ENCODE measurements at regions not wholly inside any gene's neighbourhood (a gene's known extent, or its start where the extent isn't known, plus 50 kb on each side); places are given as distances from the start of the nearest gene placed in this dataset.

DNA sequence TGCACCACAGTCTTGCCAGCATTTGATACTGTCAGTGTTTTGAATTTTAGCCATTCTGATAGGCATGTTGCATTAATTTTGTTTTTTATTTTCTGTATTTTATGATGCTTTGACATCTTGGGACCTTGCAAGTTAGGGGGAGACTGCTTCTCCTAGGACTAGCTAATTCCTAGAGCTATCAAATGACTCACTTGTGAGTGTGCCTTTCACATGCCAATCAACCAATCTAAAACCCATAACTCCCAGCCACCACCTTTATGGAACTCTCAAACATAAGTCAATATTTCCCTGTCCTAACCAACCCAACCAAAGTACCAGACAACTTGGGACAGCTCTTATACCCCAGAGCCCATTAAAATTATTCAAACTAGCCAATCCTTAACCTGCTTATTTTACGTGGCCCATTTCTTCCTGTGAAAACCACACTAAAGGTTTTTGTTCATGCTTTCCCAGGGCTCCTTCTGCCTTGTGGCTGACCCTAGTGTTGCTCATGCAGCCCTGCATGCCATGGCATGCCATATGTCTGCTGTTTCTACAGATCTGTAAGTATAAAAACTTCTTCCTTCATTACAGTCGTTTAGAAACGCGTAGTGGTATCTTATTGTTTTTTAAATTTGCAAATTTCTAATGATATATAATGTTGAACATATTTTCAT is 230.1 kb downstream of the GPD2 start:
- TF ChIP-seq EZH2 (IDR thresholded peaks at IDR 0.05; ENCODE audit: low read length, missing control alignments) = no peak
- TF ChIP-seq, protein P1, sequence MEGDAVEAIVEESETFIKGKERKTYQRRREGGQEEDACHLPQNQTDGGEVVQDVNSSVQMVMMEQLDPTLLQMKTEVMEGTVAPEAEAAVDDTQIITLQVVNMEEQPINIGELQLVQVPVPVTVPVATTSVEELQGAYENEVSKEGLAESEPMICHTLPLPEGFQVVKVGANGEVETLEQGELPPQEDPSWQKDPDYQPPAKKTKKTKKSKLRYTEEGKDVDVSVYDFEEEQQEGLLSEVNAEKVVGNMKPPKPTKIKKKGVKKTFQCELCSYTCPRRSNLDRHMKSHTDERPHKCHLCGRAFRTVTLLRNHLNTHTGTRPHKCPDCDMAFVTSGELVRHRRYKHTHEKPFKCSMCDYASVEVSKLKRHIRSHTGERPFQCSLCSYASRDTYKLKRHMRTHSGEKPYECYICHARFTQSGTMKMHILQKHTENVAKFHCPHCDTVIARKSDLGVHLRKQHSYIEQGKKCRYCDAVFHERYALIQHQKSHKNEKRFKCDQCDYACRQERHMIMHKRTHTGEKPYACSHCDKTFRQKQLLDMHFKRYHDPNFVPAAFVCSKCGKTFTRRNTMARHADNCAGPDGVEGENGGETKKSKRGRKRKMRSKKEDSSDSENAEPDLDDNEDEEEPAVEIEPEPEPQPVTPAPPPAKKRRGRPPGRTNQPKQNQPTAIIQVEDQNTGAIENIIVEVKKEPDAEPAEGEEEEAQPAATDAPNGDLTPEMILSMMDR (conservative IDR thresholded peaks at IDR 0.05 in 1 of 2, IDR thresholded peaks at IDR 0.05 in 1 of 2; ENCODE audit: low read depth in 1 of 2, low read length in 2 of 2) = no peak

All from fibroblast of lung (primary cell).